Psoas muscle (tissue), 7 donors: ENCODE measurements at regions not wholly inside any gene's neighbourhood (a gene's known extent, or its start where the extent isn't known, plus 50 kb on each side); places are given as distances from the start of the nearest gene placed in this dataset.

Experiments used
- ATAC-seq, 4 donors: fragments of 200-7000 bp; cut with Tn5 transposase; one replicate each; pipeline ENCODE4 v1.9.1; 2020; ENCODE audit warnings: moderate library complexity in 3 of 4, mild to moderate bottlenecking in 2 of 4
- DNase-seq, 2 donors: peaks; one replicate each; pipeline ENCODE4 v3.0.0-alpha.2; 2020
- H3K27ac ChIP-seq: fragments of 200-600 bp; one replicate; pipeline ENCODE4 v1.8.0; 2022
- H3K27me3 ChIP-seq, 3 donors: fragments of 200-600 bp in 1 of 3; one replicate each; pipeline versions ENCODE4 v1.6.1 to v1.8.0; 2013 to 2022; ENCODE audit warnings: low read length in 2 of 3, mild to moderate bottlenecking in 2 of 3, moderate library complexity in 1 of 3; ENCODE audit not compliant: insufficient read depth in 3 of 3
- H3K36me3 ChIP-seq, 2 donors: fragments of 200-600 bp in 1 of 2; one replicate each; pipeline versions ENCODE4 v1.6.1 to v1.8.0; 2013 to 2022; ENCODE audit warnings: low read depth in 1 of 2, mild to moderate bottlenecking in 1 of 2, moderate library complexity in 1 of 2; ENCODE audit not compliant: insufficient read depth in 1 of 2
- H3K4me1 ChIP-seq: fragments of 200-600 bp; one replicate; pipeline ENCODE4 v1.8.0; 2022
- H3K4me3 ChIP-seq: fragments of 200-600 bp; one replicate; pipeline ENCODE4 v1.8.0; 2022; ENCODE audit warnings: mild to moderate bottlenecking
- H3K9me3 ChIP-seq: fragments of 200-600 bp; one replicate; pipeline ENCODE4 v1.8.0; 2022
- WGBS, 3 donors: extraction: QIAGEN DNeasy Blood & Tissue Kit; methylation state at CpG; one replicate each; pipeline versions ENCODE4 v1.1.6 to v1.1.7; 2013; 5-methylcytosine and 5-hydroxymethylcytosine counted together
- intact Hi-C, 2 donors: fragments of 100-400 bp; cut with DNase I; formaldehyde crosslinking; loops; one replicate each; pipeline versions ENCODE4 v1.11.0 to v1.14.2; 2022
- TF ChIP-seq, protein P1 (sequence below): fragments of 200-600 bp; IDR thresholded peaks from one replicate; pipeline ENCODE4 v1.8.0; 2022; ENCODE audit warnings: antibody characterized with exemption
- donor health status: healthy with polysubstance abuse.
- donor health status: DM: no; HTN: no; CAD: no; lungs with moderate emphysema.
- donor health status: Bipolar disorder and iron deficiency.
- donor health status: healthy.
- donor health status: DM: yes; HTN: yes; CAD: no.
- donor health status: DM: no; HTN: no; CAD: no.
- donor health status: DM: yes; HTN: yes; CAD: no.

DNA sequence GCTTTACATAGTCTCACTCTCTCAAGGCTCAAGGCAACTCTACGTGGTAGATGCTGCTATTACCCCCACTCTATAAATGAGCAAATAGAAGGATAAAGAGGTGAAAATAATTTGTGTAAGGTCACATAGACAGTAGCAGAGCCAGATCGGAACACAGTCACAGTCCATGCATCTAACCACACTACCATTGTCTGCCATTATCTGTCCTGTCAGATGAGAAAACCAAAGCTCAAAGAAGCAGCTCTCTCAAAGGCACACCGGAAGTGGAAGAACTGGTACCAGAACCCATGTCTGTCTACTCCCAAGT, 134.4 kb upstream of the NUDT4 start:
- DNase-seq = no peak
- peak in 1 of 4 donors; percentile 13 for ATAC-seq
- H3K36me3 ChIP-seq = no peaks in the 10 kb centered on the region
- H3K9me3 ChIP-seq = peaks cover 5% of the 10 kb centered on the region
- TF ChIP-seq, protein P1, sequence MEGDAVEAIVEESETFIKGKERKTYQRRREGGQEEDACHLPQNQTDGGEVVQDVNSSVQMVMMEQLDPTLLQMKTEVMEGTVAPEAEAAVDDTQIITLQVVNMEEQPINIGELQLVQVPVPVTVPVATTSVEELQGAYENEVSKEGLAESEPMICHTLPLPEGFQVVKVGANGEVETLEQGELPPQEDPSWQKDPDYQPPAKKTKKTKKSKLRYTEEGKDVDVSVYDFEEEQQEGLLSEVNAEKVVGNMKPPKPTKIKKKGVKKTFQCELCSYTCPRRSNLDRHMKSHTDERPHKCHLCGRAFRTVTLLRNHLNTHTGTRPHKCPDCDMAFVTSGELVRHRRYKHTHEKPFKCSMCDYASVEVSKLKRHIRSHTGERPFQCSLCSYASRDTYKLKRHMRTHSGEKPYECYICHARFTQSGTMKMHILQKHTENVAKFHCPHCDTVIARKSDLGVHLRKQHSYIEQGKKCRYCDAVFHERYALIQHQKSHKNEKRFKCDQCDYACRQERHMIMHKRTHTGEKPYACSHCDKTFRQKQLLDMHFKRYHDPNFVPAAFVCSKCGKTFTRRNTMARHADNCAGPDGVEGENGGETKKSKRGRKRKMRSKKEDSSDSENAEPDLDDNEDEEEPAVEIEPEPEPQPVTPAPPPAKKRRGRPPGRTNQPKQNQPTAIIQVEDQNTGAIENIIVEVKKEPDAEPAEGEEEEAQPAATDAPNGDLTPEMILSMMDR = no peak
- H3K4me3 ChIP-seq = no peak overlapping the region
- WGBS, 3 donors = 66 to 76% (median 67%) methylated on average over 3 of the region's 3 CpGs
- peaks cover 21% of the 10 kb centered on the region for H3K4me1 ChIP-seq
- H3K27ac ChIP-seq = peak overlapping the region; percentile 56
- no peaks in the 10 kb centered on the region for H3K27me3 ChIP-seq
- intact Hi-C loops = no loop called here

DNA sequence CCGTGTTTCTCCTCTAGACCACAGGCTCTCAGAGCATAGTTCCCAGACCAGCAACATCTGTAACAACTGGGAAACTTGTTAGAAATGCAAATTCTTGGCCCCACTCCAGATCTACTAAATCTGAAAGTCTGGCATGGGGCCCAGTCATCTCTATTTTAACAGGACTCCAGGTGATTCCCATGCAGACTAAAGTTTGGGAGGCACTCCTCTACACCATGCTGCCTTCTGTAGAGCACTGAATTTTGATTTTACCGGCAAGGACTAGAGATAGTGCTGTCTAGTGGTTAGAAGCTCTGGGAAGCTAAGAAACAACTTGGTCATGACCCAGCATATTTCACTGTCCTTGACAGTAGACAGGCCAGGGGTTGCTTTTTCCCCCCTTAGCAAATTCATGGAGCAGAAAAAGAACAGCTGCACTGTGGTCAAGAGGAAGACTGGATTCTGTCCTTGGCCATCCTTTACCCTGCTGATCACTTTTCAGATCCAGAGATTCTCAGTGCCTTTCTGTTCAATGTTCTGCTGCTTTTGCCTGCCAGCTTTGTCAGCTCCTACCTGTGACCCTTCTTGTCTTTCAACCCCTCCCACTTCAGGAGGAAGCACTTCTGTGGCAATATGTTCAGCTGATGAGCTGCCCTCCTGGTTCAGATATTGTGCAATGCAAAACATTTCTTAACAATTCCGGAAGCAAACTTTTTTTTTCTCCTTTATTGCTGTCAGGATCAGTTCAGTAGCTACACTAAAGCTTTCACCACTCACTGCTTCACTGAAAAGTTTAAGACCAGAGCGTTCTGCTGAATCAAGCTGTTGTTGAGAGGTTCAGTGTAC, 133.8 kb upstream of the NUDT4 start:
- peak; percentile 67 to 92 (median 86) for ATAC-seq
- no peaks in the 10 kb centered on the region for H3K36me3 ChIP-seq
- TF ChIP-seq, protein P1 = no peak
- H3K27ac ChIP-seq = peak overlapping the region; percentile 56
- 30 to 40% (median 37%) methylated on average over 4 of the region's 4 CpGs for WGBS, 3 donors
- intact Hi-C loops = no loop called here
- peaks cover 21% of the 10 kb centered on the region for H3K4me1 ChIP-seq
- H3K9me3 ChIP-seq = peaks cover 5% of the 10 kb centered on the region
- no peaks in the 10 kb centered on the region for H3K27me3 ChIP-seq
- DNase-seq = no peak
- no peak overlapping the region for H3K4me3 ChIP-seq

DNA sequence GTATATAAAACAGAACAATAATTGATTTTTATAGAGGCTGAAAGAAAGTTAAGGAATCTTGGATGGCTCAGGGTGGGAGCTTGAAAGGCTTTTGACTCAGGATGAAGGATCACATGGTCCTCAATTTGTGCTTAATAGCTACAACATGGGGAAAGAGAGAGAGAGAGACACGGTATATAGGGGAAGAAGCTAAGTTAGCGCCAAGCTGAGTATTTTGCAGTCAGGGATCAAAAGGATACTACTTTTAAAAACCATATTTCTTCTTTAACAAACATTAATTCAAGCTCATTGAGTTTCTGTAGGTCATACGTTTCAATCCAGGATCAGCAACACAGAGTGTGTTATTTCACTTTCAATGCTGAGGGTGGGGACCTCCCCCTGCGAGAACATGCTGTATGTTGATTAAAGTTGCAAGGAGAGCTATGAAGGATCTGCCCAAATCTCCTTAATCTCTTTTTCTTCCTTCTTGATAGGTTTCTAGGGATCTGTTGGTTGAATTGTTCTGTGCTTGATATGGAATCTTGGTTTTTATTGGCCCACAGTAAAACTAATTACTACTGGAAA, 133.1 kb upstream of the NUDT4 start:
- 85 to 88% (median 86%) methylated on average over 4 of the region's 4 CpGs for WGBS, 3 donors

DNA sequence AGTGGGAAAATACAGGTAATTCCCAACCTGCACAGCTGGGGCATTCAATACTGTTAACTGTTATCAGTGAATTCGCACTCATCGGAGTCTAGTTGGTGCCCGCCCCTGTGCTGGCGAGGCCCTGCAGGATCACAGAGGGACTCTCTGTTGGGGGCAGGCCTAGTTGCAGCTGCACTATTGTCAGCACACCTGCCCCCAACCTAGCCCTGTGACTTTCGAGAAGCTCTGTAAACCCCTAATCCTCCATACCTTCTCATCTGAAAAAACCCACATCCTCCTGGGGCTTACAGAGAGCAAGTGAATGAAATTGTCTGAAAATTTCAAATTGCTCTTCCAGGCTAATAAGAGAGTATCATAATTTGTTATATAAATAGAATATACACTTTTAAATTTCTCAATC, 132.2 kb upstream of the NUDT4 start:
- TF ChIP-seq, protein P1 = no peak
- DNase-seq = no peak
- Histone ChIP-seq H3K27me3 (no peaks in the 10 kb centered on the region), H3K36me3 (no peaks in the 10 kb centered on the region), H3K4me3 (no peak overlapping the region), H3K9me3 (no peaks in the 10 kb centered on the region), H3K4me1 (peaks cover 21% of the 10 kb centered on the region), H3K27ac (no peak overlapping the region)
- no peak for ATAC-seq
- intact Hi-C loops = no loop called here
- 97% methylated on average over 5 of the region's 5 CpGs for WGBS, 3 donors

More for the DNA sequence above, 133.1 kb upstream of the NUDT4 start:
- no peaks in the 10 kb centered on the region for H3K27me3 ChIP-seq
- no peak for DNase-seq
- no peak overlapping the region for H3K4me3 ChIP-seq
- no peaks in the 10 kb centered on the region for H3K36me3 ChIP-seq
- intact Hi-C loops = no loop called here
- H3K4me1 ChIP-seq = peaks cover 21% of the 10 kb centered on the region
- peak overlapping the region; percentile 56 for H3K27ac ChIP-seq
- peaks cover 4% of the 10 kb centered on the region for H3K9me3 ChIP-seq
- peak in 2 of 4 donors; percentile 18 to 24 for ATAC-seq
- TF ChIP-seq, protein P1 = no peak
